HUES6 (cell line): ENCODE measurements at regions not wholly inside any gene's neighbourhood (a gene's known extent, or its start where the extent isn't known, plus 50 kb on each side); places are given as distances from the start of the nearest gene placed in this dataset.

Experiments used
- H3K27ac ChIP-seq: 2 replicates; pipeline ENCODE4 v1.7.0; 2013; ENCODE audit warnings: low read depth, mild to moderate bottlenecking, low read length, inconsistent platforms
- H3K27me3 ChIP-seq: 2 replicates; pipeline ENCODE4 v1.6.1; 2013; ENCODE audit warnings: low read length; ENCODE audit not compliant: control insufficient read depth, insufficient read depth
- H3K36me3 ChIP-seq: 2 replicates; pipeline ENCODE4 v1.6.1; 2013; ENCODE audit warnings: low read length; ENCODE audit not compliant: control insufficient read depth, insufficient read depth
- H3K4me1 ChIP-seq: 2 replicates; pipeline ENCODE4 v1.6.1; 2013; ENCODE audit warnings: low read length; ENCODE audit not compliant: control insufficient read depth, insufficient read depth
- H3K4me3 ChIP-seq: 2 replicates; pipeline ENCODE4 v1.5.1; 2013; ENCODE audit warnings: low read depth, low read length
- H3K9ac ChIP-seq: one replicate; pipeline ENCODE4 v1.6.1; 2013; ENCODE audit warnings: mild to moderate bottlenecking, low read length
- H3K9me3 ChIP-seq: 2 replicates; pipeline ENCODE4 v1.6.1; 2013; ENCODE audit warnings: low read depth, low read length; ENCODE audit not compliant: control insufficient read depth, insufficient read depth

DNA sequence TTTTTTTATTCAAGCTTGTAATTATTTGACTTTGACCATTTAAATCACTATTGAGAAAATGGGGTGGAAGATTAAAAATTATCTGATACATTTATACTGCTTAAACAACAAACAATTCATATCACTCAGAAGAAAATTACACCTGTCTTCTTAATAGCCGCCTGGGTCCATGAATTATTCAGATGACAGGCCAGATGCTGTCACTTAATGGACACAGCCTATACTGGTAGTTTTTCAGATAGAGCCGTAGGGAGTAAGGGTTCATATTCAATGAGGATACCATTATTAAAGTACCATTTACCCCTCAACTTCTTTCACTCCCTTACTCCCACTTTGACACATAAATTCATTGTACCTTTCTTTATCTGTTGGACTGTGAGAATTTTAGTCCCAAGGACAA lies 1193.4 kb upstream of the MAP3K7 start:
- H3K4me1 ChIP-seq: no peaks in the 10 kb centered on the region
- H3K9ac ChIP-seq: no peak overlapping the region

DNA sequence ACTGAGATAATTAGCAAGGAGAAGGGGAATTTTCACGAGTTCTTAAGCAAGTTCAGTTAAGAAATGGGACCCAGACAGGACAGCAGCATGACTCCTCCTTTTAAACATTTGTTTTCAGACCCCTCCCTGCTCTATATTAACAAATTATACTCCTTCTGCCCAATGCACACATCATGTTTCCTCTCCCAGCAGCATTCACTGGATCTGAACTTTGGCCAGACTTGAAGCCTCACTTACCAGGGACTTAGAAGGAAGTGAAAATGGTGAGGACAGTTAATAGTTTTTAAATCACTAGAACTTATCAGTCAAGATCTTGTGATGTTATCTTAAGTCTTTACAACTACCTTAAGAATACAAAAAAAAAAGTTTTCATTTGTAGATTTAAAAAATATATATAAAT lies 1174.7 kb upstream of the MAP3K7 start:
- Histone ChIP-seq H3K27ac (no peak overlapping the region), H3K9ac (no peak overlapping the region), H3K4me3 (no peak overlapping the region)

More for the DNA sequence above, 1193.4 kb upstream of the MAP3K7 start:
- Histone ChIP-seq H3K9me3 (peaks cover 4% of the 10 kb centered on the region; the same call in 1 of the 2 replicates), H3K36me3 (no peaks in the 10 kb centered on the region), H3K27ac (no peak overlapping the region), H3K27me3 (no peaks in the 10 kb centered on the region), H3K4me3 (no peak overlapping the region)

DNA sequence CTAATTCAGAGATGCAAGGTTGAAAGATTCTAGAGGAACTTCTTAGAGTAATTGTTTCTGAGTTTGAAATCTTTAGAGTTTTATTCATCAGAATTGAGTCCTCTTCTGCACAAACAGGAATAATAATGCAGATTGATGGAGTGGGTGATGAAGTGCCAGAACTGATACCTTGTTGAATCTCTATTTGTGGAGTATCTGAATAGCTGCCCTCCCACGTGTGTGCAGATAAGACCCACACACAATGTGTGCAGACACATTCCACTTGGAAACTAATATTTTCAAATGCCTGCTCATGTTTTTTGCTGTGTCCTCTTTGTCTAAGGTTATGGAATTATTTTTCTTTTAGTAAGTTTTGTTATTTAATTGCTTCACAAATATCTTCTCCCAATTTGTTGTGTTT lies 1167.8 kb upstream of the MAP3K7 start:
- H3K27ac ChIP-seq: no peak overlapping the region
- no peak overlapping the region for H3K4me3 ChIP-seq
- H3K36me3 ChIP-seq: no peaks in the 10 kb centered on the region
- no peaks in the 10 kb centered on the region for H3K4me1 ChIP-seq
- H3K9ac ChIP-seq: no peak overlapping the region
- H3K9me3 ChIP-seq: peaks cover 2% of the 10 kb centered on the region; the same call in 1 of the 2 replicates
- H3K27me3 ChIP-seq: no peaks in the 10 kb centered on the region

More for the DNA sequence above, 1174.7 kb upstream of the MAP3K7 start:
- no peaks in the 10 kb centered on the region for H3K4me1 ChIP-seq
- no peaks in the 10 kb centered on the region for H3K36me3 ChIP-seq
- no peaks in the 10 kb centered on the region for H3K9me3 ChIP-seq
- no peaks in the 10 kb centered on the region for H3K27me3 ChIP-seq

DNA sequence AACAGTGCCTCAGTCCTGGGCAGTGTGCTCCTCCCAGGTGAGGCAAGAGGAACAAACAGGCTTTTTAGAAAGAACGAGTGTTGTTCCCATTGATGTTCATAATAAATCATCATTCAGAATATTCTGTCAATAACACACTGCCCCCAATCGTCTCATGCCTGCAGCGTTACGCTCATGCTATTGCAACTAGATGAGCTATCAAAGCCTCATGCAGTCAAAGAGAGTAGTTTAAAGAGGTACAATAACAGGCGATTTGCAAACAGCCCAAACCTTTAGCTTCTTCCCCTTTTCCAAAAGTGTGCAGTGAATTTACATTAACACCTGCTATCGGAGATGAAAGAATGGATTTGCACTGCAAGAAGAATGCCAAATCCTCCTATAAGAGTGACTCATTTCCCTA lies 1164.7 kb upstream of the MAP3K7 start:
- no peak overlapping the region for H3K9ac ChIP-seq
- peaks cover 2% of the 10 kb centered on the region; the same call in 1 of the 2 replicates for H3K9me3 ChIP-seq
- no peaks in the 10 kb centered on the region for H3K27me3 ChIP-seq
- no peak overlapping the region for H3K4me3 ChIP-seq
- H3K4me1 ChIP-seq: no peaks in the 10 kb centered on the region
- no peak overlapping the region for H3K27ac ChIP-seq
- H3K36me3 ChIP-seq: no peaks in the 10 kb centered on the region

DNA sequence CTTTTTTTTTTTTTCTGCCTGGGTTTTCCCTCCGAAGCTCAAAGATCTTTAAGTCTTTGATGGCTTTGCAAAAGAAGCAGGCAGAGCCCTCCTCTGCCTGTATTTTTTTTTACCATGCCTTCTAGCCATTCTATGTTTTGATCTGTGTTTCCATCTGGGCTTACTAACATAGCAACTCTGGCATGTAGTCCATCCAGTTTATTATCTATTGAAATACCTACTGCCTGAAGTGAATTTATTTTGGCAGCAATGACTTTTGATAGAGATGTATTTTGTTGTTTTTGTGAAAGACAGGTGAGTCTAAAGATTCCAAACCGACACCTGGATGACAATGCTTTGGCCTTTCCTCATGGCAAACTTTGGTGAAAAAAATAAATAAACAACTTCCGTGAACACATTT lies 1157.7 kb upstream of the MAP3K7 start:
- Histone ChIP-seq H3K36me3 (no peaks in the 10 kb centered on the region), H3K4me3 (no peak overlapping the region), H3K4me1 (no peaks in the 10 kb centered on the region), H3K9ac (no peak overlapping the region), H3K27me3 (no peaks in the 10 kb centered on the region), H3K27ac (no peak overlapping the region), H3K9me3 (no peaks in the 10 kb centered on the region)

DNA sequence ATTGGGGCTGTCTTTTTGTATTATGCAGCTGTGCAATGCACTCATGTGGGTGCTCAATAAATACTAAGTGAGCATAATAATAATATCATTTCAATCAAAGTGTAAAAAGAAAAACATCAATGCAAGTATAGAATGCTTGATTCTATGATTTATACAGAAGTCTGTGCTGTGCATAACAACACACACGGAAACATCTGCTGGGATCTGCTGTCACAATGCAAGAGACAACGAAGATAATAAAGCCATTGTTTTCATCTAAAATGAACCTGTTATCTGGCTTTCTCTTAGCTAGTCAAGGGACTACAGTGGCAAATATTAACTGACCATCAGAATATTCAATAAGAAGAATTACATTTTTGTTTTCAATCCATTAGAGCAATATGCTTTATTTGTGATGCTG lies 1156.9 kb upstream of the MAP3K7 start:
- Histone ChIP-seq H3K27me3 (no peaks in the 10 kb centered on the region), H3K27ac (no peak overlapping the region), H3K9ac (no peak overlapping the region), H3K4me1 (no peaks in the 10 kb centered on the region), H3K36me3 (no peaks in the 10 kb centered on the region), H3K4me3 (no peak overlapping the region), H3K9me3 (no peaks in the 10 kb centered on the region)

DNA sequence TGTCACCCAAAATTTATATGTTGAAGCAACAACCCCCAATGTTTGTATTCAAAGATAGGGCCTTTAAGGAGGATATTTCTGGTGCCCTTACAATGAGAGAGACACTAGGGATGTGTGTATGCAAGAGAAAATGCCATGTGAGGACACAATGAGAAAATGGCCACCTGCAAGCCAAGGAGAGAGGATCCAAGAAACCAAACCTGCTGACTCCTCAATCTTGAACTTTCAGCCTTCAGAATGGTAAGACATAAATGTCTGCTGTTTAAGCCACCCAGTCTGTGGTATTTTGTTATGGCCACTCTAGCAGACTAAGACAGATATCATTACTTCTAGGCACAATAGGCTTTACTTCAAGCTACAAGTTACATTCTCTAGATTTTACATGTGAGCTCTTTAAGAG lies 1145.1 kb upstream of the MAP3K7 start:
- no peaks in the 10 kb centered on the region for H3K36me3 ChIP-seq
- no peak overlapping the region for H3K27ac ChIP-seq
- H3K4me1 ChIP-seq: no peaks in the 10 kb centered on the region
- H3K9ac ChIP-seq: no peak overlapping the region
- no peak overlapping the region for H3K4me3 ChIP-seq
- H3K9me3 ChIP-seq: no peaks in the 10 kb centered on the region
- no peaks in the 10 kb centered on the region for H3K27me3 ChIP-seq

DNA sequence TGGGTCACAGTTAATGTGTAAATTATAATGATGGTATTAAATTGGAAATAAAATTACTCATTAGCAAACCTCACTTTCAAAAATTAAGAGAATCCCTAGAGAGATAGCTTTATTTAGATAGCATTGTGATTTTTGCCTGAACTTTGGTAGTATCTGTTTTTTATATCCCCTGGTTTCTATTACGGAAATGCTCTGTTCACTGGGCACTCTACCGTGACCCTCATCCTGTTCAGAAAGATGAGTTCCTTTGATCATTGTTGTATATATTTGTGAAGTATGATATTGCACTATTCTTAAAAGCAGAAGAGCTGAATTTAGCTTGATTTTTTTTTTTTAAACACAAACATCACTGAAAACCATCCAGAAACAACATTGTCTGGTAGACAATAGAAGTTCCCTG lies 1143.8 kb upstream of the MAP3K7 start:
- Histone ChIP-seq H3K27me3 (no peaks in the 10 kb centered on the region), H3K9me3 (no peaks in the 10 kb centered on the region), H3K9ac (no peak overlapping the region), H3K36me3 (no peaks in the 10 kb centered on the region), H3K4me3 (no peak overlapping the region), H3K4me1 (no peaks in the 10 kb centered on the region), H3K27ac (no peak overlapping the region)

DNA sequence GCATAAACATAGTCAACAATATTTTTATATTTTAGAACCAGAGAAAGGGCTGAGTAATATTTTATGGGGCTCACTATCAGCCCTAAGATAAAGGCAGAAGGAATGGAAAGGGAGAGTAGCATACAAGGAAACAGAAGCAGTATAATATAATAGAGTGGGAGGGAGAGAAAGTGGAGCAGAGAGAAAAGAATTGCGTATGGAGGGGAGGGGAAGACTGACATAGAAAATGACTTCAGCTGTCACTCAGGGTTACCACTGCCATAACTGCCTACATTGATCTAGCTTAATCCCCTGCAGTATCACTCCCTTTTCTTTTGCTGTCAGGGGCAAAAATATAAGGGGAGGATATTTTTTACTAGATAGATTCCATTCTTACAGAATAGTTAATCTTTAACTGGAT lies 1133.5 kb upstream of the MAP3K7 start:
- H3K27me3 ChIP-seq: no peaks in the 10 kb centered on the region
- no peaks in the 10 kb centered on the region for H3K36me3 ChIP-seq
- H3K9me3 ChIP-seq: no peaks in the 10 kb centered on the region
- H3K4me3 ChIP-seq: no peak overlapping the region
- H3K9ac ChIP-seq: no peak overlapping the region
- H3K27ac ChIP-seq: no peak overlapping the region
- H3K4me1 ChIP-seq: no peaks in the 10 kb centered on the region

DNA sequence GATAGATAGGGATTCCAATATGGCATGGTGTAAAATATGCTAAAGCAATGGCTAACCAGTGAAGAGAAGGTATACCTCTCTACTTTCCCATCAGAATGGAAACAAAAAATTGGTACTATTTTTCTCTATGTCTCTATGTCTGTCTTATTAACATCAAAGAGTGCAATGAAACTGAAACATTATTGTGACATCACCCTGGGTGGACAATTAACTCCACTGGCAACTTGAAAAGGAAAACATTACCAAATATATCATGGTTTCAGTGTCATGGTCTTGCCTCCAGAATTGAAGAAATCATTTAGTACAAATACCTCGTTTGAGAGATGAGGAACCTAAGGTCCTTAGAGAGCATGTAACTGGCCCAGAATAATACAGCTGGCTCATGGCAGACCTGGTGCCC lies 1132.5 kb upstream of the MAP3K7 start:
- no peaks in the 10 kb centered on the region for H3K4me1 ChIP-seq
- H3K27ac ChIP-seq: no peak overlapping the region
- no peaks in the 10 kb centered on the region for H3K9me3 ChIP-seq
- H3K9ac ChIP-seq: no peak overlapping the region
- no peak overlapping the region for H3K4me3 ChIP-seq
- H3K36me3 ChIP-seq: no peaks in the 10 kb centered on the region
- no peaks in the 10 kb centered on the region for H3K27me3 ChIP-seq

DNA sequence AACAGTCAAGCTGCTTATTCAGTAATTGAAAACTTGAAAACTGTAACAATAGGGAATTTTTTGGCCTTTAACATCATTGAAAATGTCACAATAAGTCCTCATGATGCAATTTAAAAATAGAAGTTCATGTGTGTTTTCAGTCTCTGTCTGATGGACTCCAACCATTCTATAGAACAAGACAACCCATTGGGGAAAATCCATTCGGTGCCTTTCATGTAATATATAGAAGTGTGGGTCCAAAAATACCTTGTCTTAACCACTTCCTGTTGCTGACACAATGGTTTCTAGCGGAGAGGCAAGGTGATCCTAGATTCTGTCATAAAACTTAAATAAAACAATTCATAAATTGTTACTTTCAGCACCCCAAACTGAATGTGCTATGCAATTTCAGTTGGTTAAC lies 1131.3 kb upstream of the MAP3K7 start:
- H3K27me3 ChIP-seq: no peaks in the 10 kb centered on the region
- H3K27ac ChIP-seq: no peak overlapping the region

DNA sequence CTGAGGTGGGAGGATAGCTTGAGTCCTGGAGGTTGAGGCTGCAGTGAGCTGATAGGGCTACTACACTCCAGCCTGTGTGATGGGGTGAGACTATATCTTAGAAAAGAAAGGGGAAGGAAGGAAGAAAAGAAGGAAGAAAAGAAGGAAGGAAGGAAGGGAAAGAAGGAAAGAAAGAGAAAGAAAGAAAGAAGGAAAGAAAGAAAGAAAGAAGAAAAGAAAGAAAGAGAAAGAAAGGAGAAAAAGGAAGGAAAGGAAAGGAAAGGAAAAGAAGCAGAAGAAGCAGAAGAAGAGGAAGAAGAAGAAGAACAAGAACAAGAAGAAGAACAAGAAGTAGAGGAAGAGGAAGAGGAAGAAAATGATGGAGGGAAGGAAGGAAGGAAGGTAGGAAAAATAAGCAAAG lies 1130.2 kb upstream of the MAP3K7 start:
- no peaks in the 10 kb centered on the region for H3K27me3 ChIP-seq
- no peaks in the 10 kb centered on the region for H3K36me3 ChIP-seq
- H3K4me3 ChIP-seq: no peak overlapping the region
- H3K4me1 ChIP-seq: no peaks in the 10 kb centered on the region
- no peaks in the 10 kb centered on the region for H3K9me3 ChIP-seq
- no peak overlapping the region for H3K27ac ChIP-seq
- no peak overlapping the region for H3K9ac ChIP-seq

More for the DNA sequence above, 1131.3 kb upstream of the MAP3K7 start:
- Histone ChIP-seq H3K4me1 (no peaks in the 10 kb centered on the region), H3K36me3 (no peaks in the 10 kb centered on the region), H3K9ac (no peak overlapping the region), H3K9me3 (no peaks in the 10 kb centered on the region), H3K4me3 (no peak overlapping the region)
